CD4-positive, CD25-positive, alpha-beta regulatory T cell (primary cell): ENCODE measurements at regions not wholly inside any gene's neighbourhood (a gene's known extent, or its start where the extent isn't known, plus 50 kb on each side); places are given as distances from the start of the nearest gene placed in this dataset.
A peak's percentile ranks its signal among the peaks of the same experiment; 100 is the strongest.
"Not testable (repeated sequence)": the region's sequence is repeated elsewhere in the genome, so short reads cannot be mapped to it uniquely, and the experiment has no call there.

Experiments used
- ATAC-seq, 2 donors: fragments of 150-1000 bp; cut with Tn5 transposase; one replicate each; pipeline ENCODE4 v1.10.0; 2021; ENCODE audit warnings: low read depth in 2 of 2, moderate number of reproducible peaks in 2 of 2, moderate library complexity in 1 of 2
- DNase-seq, 3 donors: peaks; one replicate each; pipeline versions ENCODE4 v3.0.0 to v3.0.0-alpha.2; 2012 to 2022; ENCODE audit warnings: mixed read lengths in 1 of 3
- H3K27ac ChIP-seq: one replicate; pipeline ENCODE4 v1.7.0; 2013; ENCODE audit warnings: mild to moderate bottlenecking, low read length; ENCODE audit not compliant: insufficient read depth, poor library complexity, severe bottlenecking
- H3K27me3 ChIP-seq: one replicate; pipeline ENCODE4 v1.7.0; 2013; ENCODE audit warnings: low read length; ENCODE audit not compliant: control insufficient read depth, insufficient read depth
- H3K36me3 ChIP-seq: one replicate; pipeline ENCODE4 v1.7.0; 2013; ENCODE audit warnings: mild to moderate bottlenecking, low read length, moderate library complexity; ENCODE audit not compliant: control insufficient read depth, insufficient read depth
- H3K4me1 ChIP-seq: 2 replicates; pipeline ENCODE4 v1.7.0; 2013; ENCODE audit warnings: mild to moderate bottlenecking, low read length; ENCODE audit not compliant: insufficient read depth, control insufficient read depth, poor library complexity, severe bottlenecking
- H3K4me3 ChIP-seq: one replicate; pipeline ENCODE4 v1.7.0; 2013; ENCODE audit warnings: low read depth, mild to moderate bottlenecking, low read length, moderate library complexity
- H3K9me3 ChIP-seq, 2 experiments: 1 replicate in 1 of 2; 2 replicates in 1 of 2; pipeline ENCODE4 v1.7.0; 2013; ENCODE audit warnings: low read length in 2 of 2, mild to moderate bottlenecking in 1 of 2, moderate library complexity in 1 of 2; ENCODE audit not compliant: control insufficient read depth in 2 of 2
- H3K27ac Mint-ChIP-seq, 3 donors: one replicate each; pipeline ENCODE4 v1.8.0; 2020 to 2022; ENCODE audit warnings: mild to moderate bottlenecking in 3 of 3, mixed read lengths in 3 of 3, moderate library complexity in 2 of 3
- H3K27me3 Mint-ChIP-seq: one replicate; pipeline ENCODE4 v1.8.0; 2022; ENCODE audit warnings: mild to moderate bottlenecking, mixed read lengths
- H3K36me3 Mint-ChIP-seq: one replicate; pipeline ENCODE4 v1.8.0; 2020; ENCODE audit warnings: mixed read lengths
- H3K4me1 Mint-ChIP-seq, 4 donors: one replicate each; pipeline ENCODE4 v1.8.0; 2020 to 2022; ENCODE audit warnings: mixed read lengths in 4 of 4, mild to moderate bottlenecking in 1 of 4
- H3K4me3 Mint-ChIP-seq, 4 donors: one replicate each; pipeline ENCODE4 v1.8.0; 2020 to 2022; ENCODE audit warnings: mild to moderate bottlenecking in 4 of 4, mixed read lengths in 4 of 4, moderate library complexity in 3 of 4
- H3K9me3 Mint-ChIP-seq, 7 donors: one replicate each; pipeline ENCODE4 v1.8.0; 2020 to 2022; ENCODE audit warnings: mixed read lengths in 7 of 7, mild to moderate bottlenecking in 3 of 7, moderate library complexity in 2 of 7

GRCh38 chr17:26881195-26881594 lies 412.7 kb upstream of the WSB1 start:
- H3K27ac ChIP-seq, H3K4me3 Mint-ChIP-seq, H3K36me3 ChIP-seq, H3K27me3 ChIP-seq, H3K4me1 ChIP-seq, H3K36me3 Mint-ChIP-seq, DNase-seq, H3K4me3 ChIP-seq, H3K4me1 Mint-ChIP-seq, H3K9me3 Mint-ChIP-seq, H3K27ac Mint-ChIP-seq, H3K27me3 Mint-ChIP-seq: not testable (repeated sequence)
- ATAC-seq, result peak; percentile 6 to 18
- H3K9me3 ChIP-seq, result peaks cover 22 to 26% of the 10 kb centered on the region in 2 experiments

GRCh38 chr17:26882097-26882761 lies 411.7 kb upstream of the WSB1 start:
- not testable (repeated sequence) for H3K27ac ChIP-seq, H3K36me3 ChIP-seq, H3K36me3 Mint-ChIP-seq, H3K27me3 Mint-ChIP-seq, H3K27me3 ChIP-seq, H3K4me1 Mint-ChIP-seq, H3K9me3 Mint-ChIP-seq, H3K4me1 ChIP-seq, DNase-seq, H3K27ac Mint-ChIP-seq, H3K4me3 ChIP-seq, H3K4me3 Mint-ChIP-seq
- peaks cover 22 to 25% of the 10 kb centered on the region in 2 experiments for H3K9me3 ChIP-seq
- ATAC-seq, result peak; percentile 44 to 55

GRCh38 chr17:26883878-26884740 lies 409.8 kb upstream of the WSB1 start:
- H3K36me3 ChIP-seq, DNase-seq, H3K4me3 ChIP-seq, H3K4me1 Mint-ChIP-seq, H3K4me1 ChIP-seq, H3K27ac ChIP-seq, H3K27ac Mint-ChIP-seq, H3K9me3 Mint-ChIP-seq, H3K4me3 Mint-ChIP-seq, H3K36me3 Mint-ChIP-seq, H3K27me3 ChIP-seq, H3K27me3 Mint-ChIP-seq: not testable (repeated sequence)
- ATAC-seq, result peak; percentile 15 to 22
- H3K9me3 ChIP-seq, result peaks cover 10% of the 10 kb centered on the region in 2 experiments

GRCh38 chr17:26884741-26885059 lies 409.2 kb upstream of the WSB1 start:
- H3K4me3 ChIP-seq, H3K9me3 ChIP-seq, H3K27ac ChIP-seq, H3K27me3 Mint-ChIP-seq, H3K9me3 Mint-ChIP-seq, H3K4me1 ChIP-seq, H3K4me1 Mint-ChIP-seq, H3K36me3 ChIP-seq, H3K4me3 Mint-ChIP-seq, H3K27me3 ChIP-seq, H3K36me3 Mint-ChIP-seq, DNase-seq, H3K27ac Mint-ChIP-seq: not testable (repeated sequence)
- peak in 1 of 2 donors; percentile 2 for ATAC-seq

GRCh38 chr17:26885244-26885970 lies 408.5 kb upstream of the WSB1 start:
- H3K4me1 ChIP-seq, H3K27ac Mint-ChIP-seq, H3K9me3 Mint-ChIP-seq, H3K36me3 ChIP-seq, H3K36me3 Mint-ChIP-seq, H3K4me3 Mint-ChIP-seq, H3K4me3 ChIP-seq, H3K27me3 ChIP-seq, H3K9me3 ChIP-seq, H3K27me3 Mint-ChIP-seq, H3K27ac ChIP-seq, H3K4me1 Mint-ChIP-seq: not testable (repeated sequence)
- ATAC-seq (peak; percentile 10 to 27), DNase-seq (peak in 2 of 3 donors; percentile 1 to 72)
